Activated CD8-positive, alpha-beta T cell treated with anti-CD3 and anti-CD28 coated beads for 36 hours (primary cell): ENCODE measurements at regions not wholly inside any gene's neighbourhood (a gene's known extent, or its start where the extent isn't known, plus 50 kb on each side); places are given as distances from the start of the nearest gene placed in this dataset.

Source experiments
- ATAC-seq: fragments of 200-7000 bp; cut with Tn5 transposase; one replicate; pipeline ENCODE4 v1.10.0; 2021; ENCODE audit warnings: mild to moderate bottlenecking, moderate library complexity
- CTCF ChIA-PET: fragments of 350-600 bp; sonication (Branson Sonifier 250); formaldehyde crosslinking; loops from one replicate; lab custom pipeline; 2021; ENCODE audit warnings: antibody characterized with exemption; lab: Charles Lee
- POLR2A ChIA-PET: fragments of 350-600 bp; sonication (Branson Sonifier 250); formaldehyde crosslinking; loops from one replicate; lab custom pipeline; 2021; ENCODE audit warnings: antibody characterized with exemption; lab: Charles Lee
- DNase-seq: peaks from one replicate; pipeline ENCODE4 v3.0.0-alpha.2; 2020
- H3K27ac Mint-ChIP-seq: one replicate; pipeline ENCODE4 v1.8.0; 2021; ENCODE audit warnings: mild to moderate bottlenecking, mixed read lengths
- H3K27me3 Mint-ChIP-seq: one replicate; pipeline ENCODE4 v1.8.0; 2021; ENCODE audit warnings: mixed read lengths
- H3K36me3 Mint-ChIP-seq: one replicate; pipeline ENCODE4 v1.8.0; 2021; ENCODE audit warnings: low read depth, mixed read lengths
- H3K4me1 Mint-ChIP-seq: one replicate; pipeline ENCODE4 v1.8.0; 2021; ENCODE audit warnings: low read depth, mixed read lengths
- H3K4me3 Mint-ChIP-seq: one replicate; pipeline ENCODE4 v1.8.0; 2021; ENCODE audit warnings: mild to moderate bottlenecking, moderate library complexity, mixed read lengths
- H3K9me3 Mint-ChIP-seq: one replicate; pipeline ENCODE4 v1.8.0; 2021; ENCODE audit warnings: mixed read lengths
- intact Hi-C: fragments of 100-400 bp; cut with micrococcal nuclease; formaldehyde crosslinking; loops from one replicate; pipeline ENCODE4 v1.10.0; 2022
- TF ChIP-seq, protein P1 (sequence below): fragments of 200-600 bp; IDR thresholded peaks from one replicate; pipeline ENCODE4 v1.8.0; 2022; ENCODE audit warnings: antibody characterized with exemption, mild to moderate bottlenecking

DNA sequence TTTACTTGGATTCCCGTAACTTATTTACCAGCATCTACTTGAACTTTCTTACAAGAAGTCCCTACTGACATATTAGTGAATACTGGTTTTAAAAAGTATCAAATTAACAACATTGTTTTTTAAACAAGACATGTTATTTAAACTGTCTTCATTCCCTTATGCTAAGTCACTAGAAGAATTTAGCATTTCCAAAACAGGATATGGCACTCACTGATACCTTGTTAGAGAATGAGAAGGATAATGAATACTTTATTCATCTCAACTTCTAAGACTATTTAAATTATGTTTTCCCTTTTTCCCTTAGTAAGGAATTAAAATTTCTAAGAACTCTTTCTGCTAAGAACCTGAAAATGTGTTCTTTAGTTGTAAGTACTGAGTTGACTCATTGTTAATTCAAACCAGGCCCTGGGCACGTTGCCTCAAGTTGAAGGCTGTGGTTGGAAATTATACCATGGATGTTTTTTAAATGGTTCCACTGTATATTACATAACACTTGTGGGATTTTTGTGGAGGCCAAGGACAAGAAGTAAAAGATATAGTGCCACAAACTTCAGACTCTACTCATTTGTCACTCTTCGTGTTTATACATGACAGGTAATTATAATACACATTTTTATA is 219.0 kb upstream of the EDIL3 start:
- no peaks in the 10 kb centered on the region for H3K27me3 Mint-ChIP-seq
- ChIA-PET POLR2A (no interaction called here), CTCF (no interaction called here)
- H3K9me3 Mint-ChIP-seq, result no peaks in the 10 kb centered on the region
- TF ChIP-seq, protein P1, sequence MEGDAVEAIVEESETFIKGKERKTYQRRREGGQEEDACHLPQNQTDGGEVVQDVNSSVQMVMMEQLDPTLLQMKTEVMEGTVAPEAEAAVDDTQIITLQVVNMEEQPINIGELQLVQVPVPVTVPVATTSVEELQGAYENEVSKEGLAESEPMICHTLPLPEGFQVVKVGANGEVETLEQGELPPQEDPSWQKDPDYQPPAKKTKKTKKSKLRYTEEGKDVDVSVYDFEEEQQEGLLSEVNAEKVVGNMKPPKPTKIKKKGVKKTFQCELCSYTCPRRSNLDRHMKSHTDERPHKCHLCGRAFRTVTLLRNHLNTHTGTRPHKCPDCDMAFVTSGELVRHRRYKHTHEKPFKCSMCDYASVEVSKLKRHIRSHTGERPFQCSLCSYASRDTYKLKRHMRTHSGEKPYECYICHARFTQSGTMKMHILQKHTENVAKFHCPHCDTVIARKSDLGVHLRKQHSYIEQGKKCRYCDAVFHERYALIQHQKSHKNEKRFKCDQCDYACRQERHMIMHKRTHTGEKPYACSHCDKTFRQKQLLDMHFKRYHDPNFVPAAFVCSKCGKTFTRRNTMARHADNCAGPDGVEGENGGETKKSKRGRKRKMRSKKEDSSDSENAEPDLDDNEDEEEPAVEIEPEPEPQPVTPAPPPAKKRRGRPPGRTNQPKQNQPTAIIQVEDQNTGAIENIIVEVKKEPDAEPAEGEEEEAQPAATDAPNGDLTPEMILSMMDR, result no peak
- H3K4me3 Mint-ChIP-seq, result no peak overlapping the region
- H3K4me1 Mint-ChIP-seq, result no peaks in the 10 kb centered on the region
- no peaks in the 10 kb centered on the region for H3K36me3 Mint-ChIP-seq
- DNase-seq (no peak), ATAC-seq (no peak)
- intact Hi-C loops, result no loop called here
- no peak overlapping the region for H3K27ac Mint-ChIP-seq

DNA sequence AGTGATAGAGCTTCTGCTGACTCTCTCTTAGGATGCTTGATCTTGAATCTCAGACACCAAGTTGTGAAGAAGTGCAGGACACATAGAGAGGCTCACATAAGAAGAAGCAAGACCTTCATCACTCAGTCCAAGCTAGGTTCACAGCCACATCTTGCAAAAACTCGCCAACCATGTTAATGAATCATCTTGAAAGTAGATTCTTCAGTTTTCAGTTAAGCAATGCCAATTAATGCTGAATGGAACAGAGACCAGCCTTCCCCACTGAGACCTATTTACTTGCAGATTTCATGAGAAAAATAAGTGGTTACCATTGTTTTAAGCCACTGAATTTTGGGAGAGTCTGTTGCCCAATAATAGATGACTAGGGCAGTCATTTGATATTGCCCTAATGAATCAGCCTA is 217.7 kb upstream of the EDIL3 start:
- Mint-ChIP-seq H3K27ac (no peak overlapping the region), H3K27me3 (no peaks in the 10 kb centered on the region), H3K4me3 (no peak overlapping the region), H3K36me3 (no peaks in the 10 kb centered on the region), H3K4me1 (no peaks in the 10 kb centered on the region), H3K9me3 (no peaks in the 10 kb centered on the region)
- ChIA-PET POLR2A (no interaction called here), CTCF (no interaction called here)
- intact Hi-C loops, result no loop called here
- ATAC-seq (no peak), DNase-seq (no peak)
- TF ChIP-seq, protein P1, result no peak

DNA sequence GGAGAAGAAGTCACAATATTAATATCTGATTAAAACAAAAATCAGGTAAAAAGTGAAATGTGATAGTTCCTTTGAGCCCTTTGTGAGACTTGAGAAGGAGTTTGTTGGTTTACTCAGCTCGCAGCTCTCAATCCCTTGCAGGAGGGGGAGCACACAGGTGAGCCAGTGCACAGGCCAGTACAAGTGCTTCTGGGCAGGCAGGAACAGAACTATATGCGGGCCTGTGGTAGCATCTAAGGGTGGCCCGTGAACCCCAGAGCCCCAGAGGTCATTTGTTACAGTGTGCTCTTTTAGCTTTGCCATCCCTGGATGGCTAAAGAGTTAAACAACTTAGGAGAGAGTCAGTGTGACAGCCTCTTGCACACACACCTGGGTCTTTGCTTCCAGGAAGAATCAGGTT is 215.3 kb upstream of the EDIL3 start:
- ChIA-PET CTCF (no interaction called here), POLR2A (no interaction called here)
- no peaks in the 10 kb centered on the region for H3K4me1 Mint-ChIP-seq
- H3K9me3 Mint-ChIP-seq, result no peaks in the 10 kb centered on the region
- intact Hi-C loops, result no loop called here
- TF ChIP-seq, protein P1, result no peak
- no peak overlapping the region for H3K4me3 Mint-ChIP-seq
- DNase-seq (no peak), ATAC-seq (no peak)
- no peak overlapping the region for H3K27ac Mint-ChIP-seq
- H3K36me3 Mint-ChIP-seq, result no peaks in the 10 kb centered on the region
- H3K27me3 Mint-ChIP-seq, result no peaks in the 10 kb centered on the region

DNA sequence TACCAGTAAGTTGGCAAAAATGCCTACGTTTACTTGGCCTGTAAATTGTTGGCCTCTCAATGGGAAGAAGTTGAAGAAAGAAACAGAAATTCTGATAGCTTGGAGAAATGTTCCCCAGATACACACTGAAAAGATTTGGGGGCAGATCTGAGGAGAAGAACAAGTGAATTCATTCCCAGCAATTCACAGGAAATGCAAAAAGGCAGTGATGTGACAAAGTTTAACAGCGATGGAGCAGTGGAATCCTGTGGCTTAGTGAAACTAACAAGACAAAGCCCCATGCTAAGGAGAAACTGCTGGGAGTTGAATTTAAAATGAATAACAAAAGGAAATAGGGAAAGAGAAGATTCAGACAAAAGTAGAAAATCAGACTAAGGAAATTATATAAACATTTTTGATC is 213.2 kb upstream of the EDIL3 start:
- ChIA-PET POLR2A (no interaction called here), CTCF (no interaction called here)
- H3K9me3 Mint-ChIP-seq, result no peaks in the 10 kb centered on the region
- DNase-seq (no peak), ATAC-seq (no peak)
- H3K36me3 Mint-ChIP-seq, result no peaks in the 10 kb centered on the region
- no peaks in the 10 kb centered on the region for H3K4me1 Mint-ChIP-seq
- H3K27me3 Mint-ChIP-seq, result no peaks in the 10 kb centered on the region
- no peak overlapping the region for H3K4me3 Mint-ChIP-seq
- TF ChIP-seq, protein P1, result no peak
- intact Hi-C loops, result no loop called here
- no peak overlapping the region for H3K27ac Mint-ChIP-seq

DNA sequence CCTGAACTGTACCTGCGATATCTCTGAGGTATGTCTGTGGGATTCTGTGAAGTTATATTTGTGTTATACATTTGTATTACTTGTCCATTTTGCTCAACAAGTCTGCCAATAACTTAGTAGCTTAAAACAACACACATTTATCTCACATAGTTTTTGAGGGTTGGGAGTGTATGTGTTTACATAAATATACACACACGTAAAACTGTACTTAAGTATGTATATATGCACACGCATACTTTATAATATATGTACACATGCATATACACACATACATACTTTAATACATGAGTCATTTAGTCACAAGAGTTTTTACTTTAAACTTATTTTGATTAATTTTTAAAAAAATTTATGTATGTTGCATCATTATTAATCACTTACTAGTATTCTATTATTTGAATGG is 205.9 kb upstream of the EDIL3 start:
- no peak for ATAC-seq
- intact Hi-C loops, result no loop called here
- POLR2A ChIA-PET, result no interaction called here
- Mint-ChIP-seq H3K9me3 (no peaks in the 10 kb centered on the region), H3K36me3 (no peaks in the 10 kb centered on the region), H3K27me3 (no peaks in the 10 kb centered on the region), H3K27ac (no peak overlapping the region), H3K4me3 (no peak overlapping the region), H3K4me1 (no peaks in the 10 kb centered on the region)
- DNase-seq, result no peak
- CTCF ChIA-PET, result no interaction called here
- TF ChIP-seq, protein P1, result no peak
